ENCODE measurements at regions not wholly inside any gene's neighbourhood (a gene's known extent, or its start where the extent isn't known, plus 50 kb on each side); places are given as distances from the start of the nearest gene placed in this dataset.

DNA sequence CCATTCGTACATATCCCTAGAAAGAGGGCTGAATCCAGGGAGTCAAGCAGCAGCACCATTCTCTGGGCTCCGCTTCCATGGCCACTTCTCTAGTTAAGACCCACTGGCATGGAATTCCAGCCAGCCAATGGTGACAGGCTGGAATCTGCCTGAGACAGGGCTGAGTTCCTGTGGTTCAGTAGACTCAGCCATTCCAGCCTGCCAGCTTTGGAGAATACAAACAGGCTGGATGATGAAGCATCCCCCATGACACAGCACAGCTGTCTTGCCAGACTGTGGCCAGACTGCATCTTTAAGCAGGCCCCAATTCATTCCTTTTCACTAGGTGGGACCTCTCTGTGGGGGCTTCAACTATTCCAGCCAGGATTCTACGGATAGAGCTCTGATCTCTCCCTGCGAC is 329.6 kb downstream of the XPNPEP1 start:
- WGBS, 3 donors: 57 to 67% (median 57%) methylated on average over 4 of the region's 4 CpGs
- Histone ChIP-seq H3K27me3 (no peaks in the 10 kb centered on the region), H3K9me3 (no peaks in the 10 kb centered on the region), H3K4me1 (ENCODE audit: insufficient read depth) (no peaks in the 10 kb centered on the region), H3K27ac (no peak overlapping the region), H3K4me3 (no peak overlapping the region), H3K36me3 (no peaks in the 10 kb centered on the region)
- intact Hi-C loops (cut with DNase I): no loop called here
- TF ChIP-seq EP300 (IDR thresholded peaks at IDR 0.05): no peak
- TF ChIP-seq, protein P1, sequence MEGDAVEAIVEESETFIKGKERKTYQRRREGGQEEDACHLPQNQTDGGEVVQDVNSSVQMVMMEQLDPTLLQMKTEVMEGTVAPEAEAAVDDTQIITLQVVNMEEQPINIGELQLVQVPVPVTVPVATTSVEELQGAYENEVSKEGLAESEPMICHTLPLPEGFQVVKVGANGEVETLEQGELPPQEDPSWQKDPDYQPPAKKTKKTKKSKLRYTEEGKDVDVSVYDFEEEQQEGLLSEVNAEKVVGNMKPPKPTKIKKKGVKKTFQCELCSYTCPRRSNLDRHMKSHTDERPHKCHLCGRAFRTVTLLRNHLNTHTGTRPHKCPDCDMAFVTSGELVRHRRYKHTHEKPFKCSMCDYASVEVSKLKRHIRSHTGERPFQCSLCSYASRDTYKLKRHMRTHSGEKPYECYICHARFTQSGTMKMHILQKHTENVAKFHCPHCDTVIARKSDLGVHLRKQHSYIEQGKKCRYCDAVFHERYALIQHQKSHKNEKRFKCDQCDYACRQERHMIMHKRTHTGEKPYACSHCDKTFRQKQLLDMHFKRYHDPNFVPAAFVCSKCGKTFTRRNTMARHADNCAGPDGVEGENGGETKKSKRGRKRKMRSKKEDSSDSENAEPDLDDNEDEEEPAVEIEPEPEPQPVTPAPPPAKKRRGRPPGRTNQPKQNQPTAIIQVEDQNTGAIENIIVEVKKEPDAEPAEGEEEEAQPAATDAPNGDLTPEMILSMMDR (IDR thresholded peaks at IDR 0.05): no peak
- TF ChIP-seq POLR2A (IDR thresholded peaks at IDR 0.05): no peak
- no peak for DNase-seq

DNA sequence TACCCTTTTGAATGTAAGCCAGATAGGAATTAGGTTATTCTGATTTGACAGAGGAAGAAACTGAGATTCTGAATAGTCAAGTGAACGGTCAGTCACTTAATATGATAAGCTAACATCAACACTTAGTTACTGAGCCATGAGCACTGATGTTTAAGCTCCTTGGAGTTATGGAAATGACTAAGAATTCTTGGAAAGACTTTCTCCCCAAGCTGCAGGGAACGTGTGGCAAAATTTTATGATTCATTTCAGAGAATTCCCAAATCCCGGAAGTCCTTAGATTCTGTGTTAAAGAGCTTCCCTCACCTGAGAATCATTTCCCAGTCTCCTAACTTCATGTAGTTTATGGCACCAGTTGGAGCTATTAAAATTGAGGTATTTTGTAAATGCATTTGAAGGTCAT is 330.9 kb downstream of the XPNPEP1 start:
- no peak overlapping the region for H3K4me3 ChIP-seq
- no peak for DNase-seq
- no peaks in the 10 kb centered on the region for H3K27me3 ChIP-seq
- intact Hi-C loops (cut with DNase I): no loop called here
- TF ChIP-seq POLR2A (IDR thresholded peaks at IDR 0.05) (no peak), EP300 (IDR thresholded peaks at IDR 0.05) (no peak)
- TF ChIP-seq, protein P1 (IDR thresholded peaks at IDR 0.05): no peak
- H3K36me3 ChIP-seq: no peaks in the 10 kb centered on the region
- 72 to 79% (median 78%) methylated on average over 3 of the region's 3 CpGs for WGBS, 3 donors
- no peak overlapping the region for H3K27ac ChIP-seq
- no peaks in the 10 kb centered on the region for H3K4me1 ChIP-seq (ENCODE audit: insufficient read depth)
- no peaks in the 10 kb centered on the region for H3K9me3 ChIP-seq

DNA sequence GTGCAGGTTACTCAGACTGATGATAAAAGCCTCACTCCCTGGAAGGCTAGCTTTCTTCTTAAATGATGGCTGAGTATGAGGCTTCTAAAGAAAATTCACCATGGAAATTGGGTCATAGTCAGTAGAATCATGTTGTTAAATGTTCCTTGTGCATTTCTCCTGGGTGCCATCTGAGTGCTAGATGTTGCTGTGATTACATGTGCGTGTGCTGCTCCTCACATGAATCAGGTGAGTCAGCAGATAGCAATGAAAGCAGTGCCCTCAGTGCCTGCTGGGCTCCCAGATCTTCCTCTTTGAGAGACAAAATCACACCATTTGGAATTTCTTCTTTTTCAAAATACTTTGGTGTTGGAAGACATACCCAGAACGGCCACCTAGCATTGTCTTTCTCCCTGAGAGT is 331.7 kb downstream of the XPNPEP1 start:
- intact Hi-C loops (cut with DNase I): no loop called here

DNA sequence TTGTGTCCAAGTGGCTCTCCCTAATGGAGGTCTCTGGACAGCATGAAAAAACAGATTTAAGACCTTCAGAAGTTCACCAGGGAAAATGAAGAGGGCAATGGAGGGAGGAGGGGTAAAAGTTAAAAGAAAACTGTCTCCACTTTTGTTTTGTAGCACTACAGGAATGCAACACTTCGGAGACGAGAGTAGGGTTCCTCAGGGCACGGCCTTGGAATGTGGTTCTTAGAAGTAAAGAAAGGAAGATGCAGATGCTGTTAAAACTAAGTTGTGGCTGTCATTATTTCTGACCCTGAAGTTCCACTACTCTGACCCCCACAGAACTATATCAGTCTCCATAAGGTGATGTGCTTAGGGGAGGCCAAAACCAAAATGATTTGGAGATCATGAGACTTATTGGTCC is 335.1 kb downstream of the XPNPEP1 start:
- Histone ChIP-seq H3K4me3 (no peak overlapping the region), H3K27ac (no peak overlapping the region), H3K4me1 (ENCODE audit: insufficient read depth) (no peaks in the 10 kb centered on the region), H3K27me3 (no peaks in the 10 kb centered on the region), H3K9me3 (no peaks in the 10 kb centered on the region), H3K36me3 (no peaks in the 10 kb centered on the region)
- 47 to 54% (median 50%) methylated on average over 3 of the region's 3 CpGs for WGBS, 3 donors
- intact Hi-C loops (cut with DNase I): no loop called here
- no peak for DNase-seq
- TF ChIP-seq, protein P1 (IDR thresholded peaks at IDR 0.05): no peak
- TF ChIP-seq EP300 (IDR thresholded peaks at IDR 0.05): no peak

More for the DNA sequence above, 331.7 kb downstream of the XPNPEP1 start:
- Histone ChIP-seq H3K36me3 (no peaks in the 10 kb centered on the region), H3K4me1 (ENCODE audit: insufficient read depth) (no peaks in the 10 kb centered on the region), H3K27me3 (no peaks in the 10 kb centered on the region), H3K27ac (no peak overlapping the region), H3K4me3 (no peak overlapping the region), H3K9me3 (no peaks in the 10 kb centered on the region)
- TF ChIP-seq, protein P1 (IDR thresholded peaks at IDR 0.05): no peak
- no peak for TF ChIP-seq POLR2A (IDR thresholded peaks at IDR 0.05)
- no peak for TF ChIP-seq EP300 (IDR thresholded peaks at IDR 0.05)
- DNase-seq: no peak
- 72 to 83% (median 79%) methylated on average over 2 of the region's 2 CpGs for WGBS, 3 donors

GRCh38 chr10:109587366-109587765 is 335.9 kb downstream of the XPNPEP1 start:
- WGBS, 3 donors: 80 to 89% (median 87%) methylated on average over 3 of the region's 3 CpGs
- Histone ChIP-seq H3K9me3 (no peaks in the 10 kb centered on the region), H3K4me1 (ENCODE audit: insufficient read depth) (no peaks in the 10 kb centered on the region), H3K36me3 (no peaks in the 10 kb centered on the region), H3K27ac (no peak overlapping the region), H3K27me3 (no peaks in the 10 kb centered on the region), H3K4me3 (no peak overlapping the region)
- DNase-seq: no peak
- intact Hi-C loops (cut with DNase I): no loop called here
- TF ChIP-seq POLR2A (IDR thresholded peaks at IDR 0.05) (no peak), EP300 (IDR thresholded peaks at IDR 0.05) (no peak)
- TF ChIP-seq, protein P1 (IDR thresholded peaks at IDR 0.05): no peak

Data from ovary (tissue), 7 donors.